Transverse colon (tissue), 4 donors: ENCODE measurements at regions not wholly inside any gene's neighbourhood (a gene's known extent, or its start where the extent isn't known, plus 50 kb on each side); places are given as distances from the start of the nearest gene placed in this dataset.

ENCODE experiments used
- DNase-seq: peaks from one replicate; pipeline ENCODE4 v3.0.0-alpha.2; 2019
- H3K27ac ChIP-seq, 4 donors: fragments of 200-600 bp; sonication (generic); 2 replicates each; pipeline ENCODE4 v1.5.1; 2016 to 2018; ENCODE audit warnings: inconsistent platforms in 4 of 4
- H3K27me3 ChIP-seq: fragments of 200-600 bp; sonication (generic); 2 replicates; pipeline ENCODE4 v1.5.1; 2017; ENCODE audit warnings: inconsistent platforms
- H3K36me3 ChIP-seq, 4 donors: fragments of 200-600 bp; sonication (generic); 2 replicates each; pipeline ENCODE4 v1.5.1; 2017 to 2019; ENCODE audit warnings: inconsistent platforms in 4 of 4
- H3K4me1 ChIP-seq, 4 donors: fragments of 200-600 bp; sonication (generic); 2 replicates each; pipeline ENCODE4 v1.5.1; 2017 to 2020; ENCODE audit warnings: inconsistent platforms in 4 of 4
- H3K4me3 ChIP-seq, 4 donors: fragments of 200-600 bp; sonication (generic); 1 replicate in 1 of 4; 2 replicates in 3 of 4; pipeline versions ENCODE4 v1.5.1 to v1.6.1; 2017 to 2019; ENCODE audit warnings: inconsistent platforms in 4 of 4
- H3K9me3 ChIP-seq, 2 donors: fragments of 200-600 bp; sonication (generic); 2 replicates each; pipeline ENCODE4 v1.5.1; 2017 to 2019; ENCODE audit warnings: inconsistent platforms in 2 of 2
- CTCF ChIP-seq, 5 experiments: fragments of 200-600 bp in 3 of 5; fragments of 450-650 bp in 2 of 5; sonication (generic) in 3 of 5; IDR thresholded peaks; 1 replicate in 2 of 5; 2 replicates in 3 of 5; pipeline ENCODE4 v1.5.1; 2016 to 2017; ENCODE audit warnings: antibody characterized with exemption in 5 of 5, inconsistent platforms in 3 of 5, mild to moderate bottlenecking in 2 of 5, moderate library complexity in 1 of 5
- EP300 ChIP-seq: sonication (generic); formaldehyde crosslinking; IDR thresholded peaks from one replicate; pipeline ENCODE4 v1.6.1; 2017; ENCODE audit warnings: antibody characterized with exemption, low read depth
- POLR2A ChIP-seq: fragments of 450-650 bp; IDR thresholded peaks from one replicate; pipeline ENCODE4 v1.6.1; 2016; ENCODE audit warnings: antibody characterized with exemption, mild to moderate bottlenecking, moderate library complexity
- POLR2AphosphoS5 ChIP-seq, 3 donors: sonication (generic); formaldehyde crosslinking; IDR thresholded peaks; one replicate each; pipeline ENCODE4 v1.6.1; 2016; ENCODE audit warnings: antibody characterized with exemption in 3 of 3
- WGBS, 2 donors: methylation state at CpG; one replicate each; pipeline ENCODE4 v1.1.5; 2018; ENCODE audit warnings: low coverage in 1 of 2; 5-methylcytosine and 5-hydroxymethylcytosine counted together
- in situ Hi-C, 4 donors: fragments of 200-750 bp; cut with MboI; loops; one replicate each; pipeline versions ENCODE4 v1.15.0 to v1.15.1; 2017; ENCODE audit warnings: low sequenced_read_pairs in 3 of 4, low pct_ligation_motif_present in 1 of 4, low pct_unique_long_range_greater_than_20kb in 1 of 4
- intact Hi-C: fragments of 100-400 bp; cut with DNase I; formaldehyde crosslinking; loops from one replicate; pipeline ENCODE4 v1.15.1; 2023; ENCODE audit warnings: low total_unique reads

- intact Hi-C loops = no loop called here
- Histone ChIP-seq H3K4me1 (no peaks in the 10 kb centered on the region), H3K27me3 (no peaks in the 10 kb centered on the region), H3K27ac (no peak overlapping the region), H3K4me3 (no peak overlapping the region), H3K9me3 (no peaks in the 10 kb centered on the region), H3K36me3 (no peaks in the 10 kb centered on the region)
- no peak for DNase-seq
- WGBS, 2 donors = 82 to 100% methylated on average over 1 of the region's 1 CpG
- TF ChIP-seq EP300 = no peak
- TF ChIP-seq POLR2A = no peak
- TF ChIP-seq CTCF (IDR thresholded peaks at IDR 0.05) = no peak
- no peak for TF ChIP-seq POLR2AphosphoS5 (IDR thresholded peaks at IDR 0.05)
- in situ Hi-C loops = no loop called here
Observed at GRCh38 chrX:5575407-5575806, 653.3 kb downstream of the NLGN4X start.

- TF ChIP-seq EP300 (no peak), POLR2A (no peak), CTCF (IDR thresholded peaks at IDR 0.05) (no peak), POLR2AphosphoS5 (IDR thresholded peaks at IDR 0.05) (no peak)
- Histone ChIP-seq H3K4me1 (no peaks in the 10 kb centered on the region), H3K9me3 (no peaks in the 10 kb centered on the region), H3K4me3 (no peak overlapping the region), H3K36me3 (no peaks in the 10 kb centered on the region), H3K27ac (no peak overlapping the region), H3K27me3 (no peaks in the 10 kb centered on the region)
- WGBS, 2 donors = 84% methylated on average over 3 of the region's 3 CpGs; no CpG with 5 or more reads in 1 of the 2 donors
- DNase-seq = no peak
- intact Hi-C loops = no loop called here
- in situ Hi-C loops = no loop called here
Observed at GRCh38 chrX:5568934-5569333, 659.7 kb downstream of the NLGN4X start.

- in situ Hi-C loops (no loop called here), intact Hi-C loops (no loop called here)
- Histone ChIP-seq H3K27me3 (no peaks in the 10 kb centered on the region), H3K4me1 (no peaks in the 10 kb centered on the region), H3K36me3 (no peaks in the 10 kb centered on the region), H3K27ac (no peak overlapping the region), H3K4me3 (no peak overlapping the region), H3K9me3 (no peaks in the 10 kb centered on the region)
- WGBS, 2 donors = 54 to 58% methylated on average over 2 of the region's 2 CpGs
- no peak for DNase-seq
- no peak for TF ChIP-seq POLR2A
- no peak for TF ChIP-seq POLR2AphosphoS5 (IDR thresholded peaks at IDR 0.05)
- no peak for TF ChIP-seq EP300
- no peak for TF ChIP-seq CTCF (IDR thresholded peaks at IDR 0.05)
Observed at GRCh38 chrX:5559386-5559785, 669.3 kb downstream of the NLGN4X start.

- Histone ChIP-seq H3K27ac (no peak overlapping the region), H3K36me3 (no peaks in the 10 kb centered on the region), H3K4me1 (no peaks in the 10 kb centered on the region), H3K27me3 (no peaks in the 10 kb centered on the region), H3K4me3 (no peak overlapping the region), H3K9me3 (no peaks in the 10 kb centered on the region)
- no peak for DNase-seq
- 58% methylated on average over 2 of the region's 2 CpGs; no CpG with 5 or more reads in 1 of the 2 donors for WGBS, 2 donors
- intact Hi-C loops (no loop called here), in situ Hi-C loops (no loop called here)
- TF ChIP-seq POLR2A = no peak
- no peak for TF ChIP-seq POLR2AphosphoS5 (IDR thresholded peaks at IDR 0.05)
- TF ChIP-seq CTCF (IDR thresholded peaks at IDR 0.05) = no peak
- no peak for TF ChIP-seq EP300
Observed at GRCh38 chrX:5549512-5549911, 679.2 kb downstream of the NLGN4X start.
